Mammary epithelial cell (primary cell): ENCODE measurements at regions not wholly inside any gene's neighbourhood (a gene's known extent, or its start where the extent isn't known, plus 50 kb on each side); places are given as distances from the start of the nearest gene placed in this dataset.

Experiments used
- CTCF ChIP-seq, 2 donors: IDR thresholded peaks in 1 of 2; conservative IDR thresholded peaks in 1 of 2; 2 replicates each; pipeline ENCODE4 v1.5.1; 2011 to 2012; ENCODE audit warnings: inconsistent platforms in 2 of 2, low read length in 2 of 2, mild to moderate bottlenecking in 2 of 2, control low read depth in 1 of 2, low read depth in 1 of 2; ENCODE audit not compliant: insufficient read depth in 1 of 2; ENCODE audit errors: extremely low read depth in 1 of 2
- EZH2 ChIP-seq: IDR thresholded peaks from 2 replicates; pipeline ENCODE4 v1.6.1; 2012; ENCODE audit warnings: low read length, inconsistent platforms, borderline replicate concordance

- TF ChIP-seq CTCF (conservative IDR thresholded peaks at IDR 0.05 in 1 of 2, IDR thresholded peaks at IDR 0.05 in 1 of 2; ENCODE audit: extremely low read depth in 1 of 2, insufficient read depth in 1 of 2, low read depth in 1 of 2, low read length in 2 of 2), result no peak
- no peak for TF ChIP-seq EZH2
These were observed 85.3 kb upstream of the FXR1 start for GRCh38 chr3:180827171-180827570.
